ENCODE measurements at regions not wholly inside any gene's neighbourhood (a gene's known extent, or its start where the extent isn't known, plus 50 kb on each side); places are given as distances from the start of the nearest gene placed in this dataset.

DNA sequence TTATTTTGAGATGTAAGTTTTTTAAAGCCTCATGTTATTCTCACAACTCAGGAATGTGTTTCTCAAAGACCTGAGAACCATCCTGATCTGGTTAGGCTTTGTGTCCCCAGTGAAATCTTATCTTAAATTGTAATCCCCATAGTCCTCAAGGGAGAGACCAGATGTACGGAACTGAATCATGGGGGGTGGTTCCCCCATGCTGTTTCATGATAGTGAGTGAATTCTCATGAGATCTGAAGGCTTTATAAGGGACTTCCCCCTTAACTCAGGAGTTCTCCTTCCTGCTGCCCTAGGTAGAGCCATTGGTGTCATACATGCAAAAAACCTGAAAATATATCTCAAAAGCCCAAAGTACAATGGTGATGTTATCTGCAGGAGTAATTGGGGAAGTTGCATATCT, 836.7 kb downstream of the CBLN2 start:
- no CpG with 5 or more reads among the region's 1 CpG for WGBS (ENCODE audit: insufficient coverage, insufficient read length)
- DNase-seq (ENCODE audit: low read depth, low spot score), result no peak
- no peaks in the 10 kb centered on the region for H3K27me3 ChIP-seq (ENCODE audit: control insufficient read depth, insufficient read depth, low read length)
- H3K4me1 ChIP-seq (ENCODE audit: control insufficient read depth, insufficient read depth, low read length), result no peaks in the 10 kb centered on the region
- no peaks in the 10 kb centered on the region for H3K9me3 ChIP-seq (ENCODE audit: control insufficient read depth, insufficient read depth, low read length)
- H3K36me3 ChIP-seq (ENCODE audit: control insufficient read depth, insufficient read depth, low read length), result no peaks in the 10 kb centered on the region
- no peak overlapping the region for H3K4me3 ChIP-seq (ENCODE audit: low read length)
- H3K27ac ChIP-seq (ENCODE audit: low read length), result no peak overlapping the region

DNA sequence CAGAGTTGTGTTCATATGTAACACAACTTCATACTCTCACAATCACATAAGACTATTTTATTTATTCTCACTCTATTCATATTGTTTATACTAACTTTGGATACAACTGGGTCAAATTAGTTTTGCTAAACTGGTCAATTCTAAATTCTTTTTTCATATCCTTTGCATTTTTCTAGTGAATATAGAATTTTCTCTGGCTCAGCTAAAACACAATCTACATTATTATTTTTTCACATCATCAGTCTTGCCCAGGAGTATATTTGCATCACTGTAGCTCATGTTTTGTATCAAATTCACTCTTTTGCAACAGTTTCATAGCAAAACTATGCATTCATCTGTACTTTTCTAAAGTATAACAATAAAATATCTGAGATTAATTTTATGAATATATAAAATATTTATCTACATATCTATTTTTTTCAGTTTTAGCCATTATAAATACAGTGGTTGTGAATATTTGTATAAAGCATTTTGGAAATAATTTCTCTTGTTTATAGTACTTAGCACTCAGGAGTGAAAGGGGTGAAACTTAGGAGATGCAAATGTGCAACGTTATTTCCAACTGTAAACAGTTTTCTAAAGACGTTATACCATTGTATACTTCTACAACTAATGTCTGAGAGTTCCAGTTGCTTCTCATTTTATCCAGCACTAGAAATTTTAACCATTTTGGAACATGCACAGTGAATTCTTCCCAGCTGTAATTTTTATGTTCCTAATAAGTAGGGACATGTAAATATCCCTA, 854.6 kb downstream of the CBLN2 start:
- no peaks in the 10 kb centered on the region for H3K4me1 ChIP-seq (ENCODE audit: control insufficient read depth, insufficient read depth, low read length)
- no peak for DNase-seq (ENCODE audit: low read depth, low spot score)
- H3K36me3 ChIP-seq (ENCODE audit: control insufficient read depth, insufficient read depth, low read length), result no peaks in the 10 kb centered on the region
- H3K27ac ChIP-seq (ENCODE audit: low read length), result no peak overlapping the region
- H3K9me3 ChIP-seq (ENCODE audit: control insufficient read depth, insufficient read depth, low read length), result no peaks in the 10 kb centered on the region
- no peak overlapping the region for H3K4me3 ChIP-seq (ENCODE audit: low read length)
- H3K27me3 ChIP-seq (ENCODE audit: control insufficient read depth, insufficient read depth, low read length), result no peaks in the 10 kb centered on the region
- WGBS (ENCODE audit: insufficient coverage, insufficient read length), result no CpG with 5 or more reads among the region's 2 CpGs

DNA sequence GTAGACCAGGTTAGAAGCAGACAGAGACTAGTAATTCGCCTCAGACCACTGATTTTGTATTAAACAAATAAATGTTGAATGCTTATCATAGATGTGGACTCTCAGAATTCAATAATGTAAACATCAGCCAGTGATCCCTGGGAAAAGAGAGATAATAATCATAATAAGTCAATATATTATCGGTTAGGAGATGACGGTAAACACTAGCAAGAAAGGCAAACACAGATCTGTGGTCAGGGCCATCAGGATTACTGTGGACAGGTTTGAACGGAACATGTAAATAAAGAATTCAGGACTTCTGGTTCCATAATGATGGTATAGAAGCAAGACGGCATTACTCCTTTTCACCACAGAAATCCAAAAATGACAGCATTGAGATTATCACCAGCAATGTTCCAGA, 861.6 kb downstream of the CBLN2 start:
- no peaks in the 10 kb centered on the region for H3K36me3 ChIP-seq (ENCODE audit: control insufficient read depth, insufficient read depth, low read length)
- no peaks in the 10 kb centered on the region for H3K9me3 ChIP-seq (ENCODE audit: control insufficient read depth, insufficient read depth, low read length)
- DNase-seq (ENCODE audit: low read depth, low spot score), result no peak
- WGBS (ENCODE audit: insufficient coverage, insufficient read length), result no CpG with 5 or more reads among the region's 5 CpGs
- H3K4me3 ChIP-seq (ENCODE audit: low read length), result no peak overlapping the region
- H3K27me3 ChIP-seq (ENCODE audit: control insufficient read depth, insufficient read depth, low read length), result no peaks in the 10 kb centered on the region
- no peak overlapping the region for H3K27ac ChIP-seq (ENCODE audit: low read length)
- H3K4me1 ChIP-seq (ENCODE audit: control insufficient read depth, insufficient read depth, low read length), result no peaks in the 10 kb centered on the region

DNA sequence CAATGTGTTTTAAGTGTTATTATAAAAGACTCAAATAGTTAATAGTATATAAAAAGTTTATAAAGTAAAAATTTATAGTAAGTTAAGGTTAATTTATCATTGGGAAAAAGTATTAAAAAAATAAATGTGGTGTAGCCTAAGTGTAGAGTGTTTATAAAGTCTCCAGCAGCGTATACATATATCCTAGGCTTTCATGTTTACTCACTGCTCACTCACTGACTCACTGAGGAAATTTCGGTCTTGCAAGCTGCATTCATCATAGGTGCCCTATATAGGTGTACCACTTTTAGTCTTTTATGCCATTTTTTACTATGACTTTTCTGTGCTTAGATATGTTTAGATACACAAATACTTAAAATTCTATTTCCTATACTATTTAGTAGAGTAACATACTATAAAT, 866.0 kb downstream of the CBLN2 start:
- Histone ChIP-seq H3K4me3 (ENCODE audit: low read length) (no peak overlapping the region), H3K27ac (ENCODE audit: low read length) (no peak overlapping the region), H3K9me3 (ENCODE audit: control insufficient read depth, insufficient read depth, low read length) (no peaks in the 10 kb centered on the region), H3K27me3 (ENCODE audit: control insufficient read depth, insufficient read depth, low read length) (no peaks in the 10 kb centered on the region), H3K4me1 (ENCODE audit: control insufficient read depth, insufficient read depth, low read length) (no peaks in the 10 kb centered on the region), H3K36me3 (ENCODE audit: control insufficient read depth, insufficient read depth, low read length) (no peaks in the 10 kb centered on the region)
- no peak for DNase-seq (ENCODE audit: low read depth, low spot score)
- WGBS (ENCODE audit: insufficient coverage, insufficient read length), result no CpG with 5 or more reads among the region's 2 CpGs

DNA sequence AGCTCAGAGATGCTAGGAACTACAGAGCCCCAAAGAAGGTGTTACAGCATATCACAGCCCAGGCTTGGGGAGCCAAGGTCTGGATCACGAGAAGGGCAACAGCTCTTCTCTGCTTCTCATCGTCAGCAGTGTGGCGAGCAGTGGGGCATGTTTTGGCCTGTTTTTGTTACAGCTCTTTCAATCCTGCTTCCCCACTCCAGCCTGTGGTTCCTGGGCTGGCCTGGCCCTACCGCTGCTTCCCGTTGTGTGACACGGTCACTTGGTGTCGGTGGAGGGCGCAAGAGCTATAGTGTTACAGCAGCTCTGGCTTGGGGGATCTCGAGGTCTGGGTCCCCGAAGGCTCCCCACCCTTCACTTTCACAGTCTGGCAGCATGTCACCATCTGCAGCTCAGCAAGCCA, 870.2 kb downstream of the CBLN2 start:
- Histone ChIP-seq H3K27ac (ENCODE audit: low read length) (no peak overlapping the region), H3K9me3 (ENCODE audit: control insufficient read depth, insufficient read depth, low read length) (no peaks in the 10 kb centered on the region), H3K4me1 (ENCODE audit: control insufficient read depth, insufficient read depth, low read length) (no peaks in the 10 kb centered on the region), H3K27me3 (ENCODE audit: control insufficient read depth, insufficient read depth, low read length) (no peaks in the 10 kb centered on the region), H3K36me3 (ENCODE audit: control insufficient read depth, insufficient read depth, low read length) (no peaks in the 10 kb centered on the region), H3K4me3 (ENCODE audit: low read length) (no peak overlapping the region)
- WGBS (ENCODE audit: insufficient coverage, insufficient read length), result no CpG with 5 or more reads among the region's 10 CpGs
- DNase-seq (ENCODE audit: low read depth, low spot score), result no peak

DNA sequence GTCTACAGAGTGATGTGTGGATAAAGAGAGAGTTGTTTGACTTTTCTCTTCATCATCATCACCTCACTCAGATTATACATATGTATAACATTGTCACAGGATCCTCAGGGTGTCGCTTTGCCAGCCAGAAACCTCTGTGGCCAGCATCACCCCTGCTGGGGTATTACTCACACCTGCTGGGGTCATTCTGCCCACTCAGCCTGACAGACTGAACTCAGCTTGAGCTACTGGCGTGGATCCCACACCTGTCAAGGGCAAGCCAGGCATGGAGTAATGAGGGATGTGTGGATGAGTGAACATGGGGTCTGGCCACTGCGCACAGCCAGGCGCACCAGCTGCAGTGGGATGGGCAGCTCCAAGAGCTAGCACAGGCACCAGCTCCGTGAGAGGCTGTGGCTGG, 870.6 kb downstream of the CBLN2 start:
- no peak overlapping the region for H3K27ac ChIP-seq (ENCODE audit: low read length)
- no peaks in the 10 kb centered on the region for H3K4me1 ChIP-seq (ENCODE audit: control insufficient read depth, insufficient read depth, low read length)
- H3K27me3 ChIP-seq (ENCODE audit: control insufficient read depth, insufficient read depth, low read length), result no peaks in the 10 kb centered on the region
- no peak for DNase-seq (ENCODE audit: low read depth, low spot score)
- H3K4me3 ChIP-seq (ENCODE audit: low read length), result no peak overlapping the region
- no peaks in the 10 kb centered on the region for H3K36me3 ChIP-seq (ENCODE audit: control insufficient read depth, insufficient read depth, low read length)
- WGBS (ENCODE audit: insufficient coverage, insufficient read length), result no CpG with 5 or more reads among the region's 5 CpGs
- H3K9me3 ChIP-seq (ENCODE audit: control insufficient read depth, insufficient read depth, low read length), result no peaks in the 10 kb centered on the region

DNA sequence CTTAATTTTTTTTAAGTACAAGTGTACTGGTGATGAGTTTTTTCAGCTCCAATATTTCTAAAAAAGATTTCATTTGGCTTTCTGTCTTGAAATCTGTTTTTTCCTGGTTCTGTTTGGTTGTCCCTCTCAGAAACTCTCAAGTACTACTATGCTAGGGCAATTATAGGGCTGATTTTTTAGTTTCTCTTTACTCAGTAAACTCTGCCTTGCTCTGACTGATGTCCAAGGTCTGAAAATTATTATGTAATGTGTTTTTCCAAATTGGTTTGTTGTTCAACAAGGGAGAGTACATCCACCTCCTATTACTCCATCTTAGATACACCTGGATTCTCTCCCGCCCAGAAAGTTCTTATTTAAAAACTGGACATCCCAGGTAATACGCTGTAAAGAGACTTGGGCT, 877.7 kb downstream of the CBLN2 start:
- H3K27ac ChIP-seq (ENCODE audit: low read length), result no peak overlapping the region
- no peaks in the 10 kb centered on the region for H3K27me3 ChIP-seq (ENCODE audit: control insufficient read depth, insufficient read depth, low read length)
- no CpG with 5 or more reads among the region's 2 CpGs for WGBS (ENCODE audit: insufficient coverage, insufficient read length)
- H3K4me1 ChIP-seq (ENCODE audit: control insufficient read depth, insufficient read depth, low read length), result no peaks in the 10 kb centered on the region
- no peak for DNase-seq (ENCODE audit: low read depth, low spot score)
- H3K4me3 ChIP-seq (ENCODE audit: low read length), result no peak overlapping the region
- no peaks in the 10 kb centered on the region for H3K36me3 ChIP-seq (ENCODE audit: control insufficient read depth, insufficient read depth, low read length)
- no peaks in the 10 kb centered on the region for H3K9me3 ChIP-seq (ENCODE audit: control insufficient read depth, insufficient read depth, low read length)

DNA sequence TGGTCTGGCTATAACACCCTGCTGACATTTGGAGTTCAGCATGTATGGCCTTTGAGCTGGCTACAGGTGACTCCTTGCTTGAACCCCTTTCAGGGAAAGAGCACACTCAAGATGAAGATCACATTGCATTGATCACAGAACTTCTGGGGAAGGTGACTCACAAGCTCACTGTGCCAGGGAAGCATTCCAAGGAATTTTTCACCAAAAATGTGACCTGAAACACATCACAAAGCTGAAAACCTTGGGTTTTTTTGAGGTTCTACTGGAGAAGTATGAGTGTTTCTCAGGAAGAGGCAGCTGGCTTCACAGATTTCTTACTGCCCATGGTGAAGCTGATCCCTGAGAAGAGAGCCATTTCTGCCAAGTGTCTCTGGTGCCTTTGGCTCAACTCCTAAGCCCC, 879.0 kb downstream of the CBLN2 start:
- Histone ChIP-seq H3K4me1 (ENCODE audit: control insufficient read depth, insufficient read depth, low read length) (no peaks in the 10 kb centered on the region), H3K9me3 (ENCODE audit: control insufficient read depth, insufficient read depth, low read length) (no peaks in the 10 kb centered on the region), H3K27ac (ENCODE audit: low read length) (no peak overlapping the region), H3K4me3 (ENCODE audit: low read length) (no peak overlapping the region), H3K36me3 (ENCODE audit: control insufficient read depth, insufficient read depth, low read length) (no peaks in the 10 kb centered on the region), H3K27me3 (ENCODE audit: control insufficient read depth, insufficient read depth, low read length) (no peaks in the 10 kb centered on the region)
- DNase-seq (ENCODE audit: low read depth, low spot score), result no peak

DNA sequence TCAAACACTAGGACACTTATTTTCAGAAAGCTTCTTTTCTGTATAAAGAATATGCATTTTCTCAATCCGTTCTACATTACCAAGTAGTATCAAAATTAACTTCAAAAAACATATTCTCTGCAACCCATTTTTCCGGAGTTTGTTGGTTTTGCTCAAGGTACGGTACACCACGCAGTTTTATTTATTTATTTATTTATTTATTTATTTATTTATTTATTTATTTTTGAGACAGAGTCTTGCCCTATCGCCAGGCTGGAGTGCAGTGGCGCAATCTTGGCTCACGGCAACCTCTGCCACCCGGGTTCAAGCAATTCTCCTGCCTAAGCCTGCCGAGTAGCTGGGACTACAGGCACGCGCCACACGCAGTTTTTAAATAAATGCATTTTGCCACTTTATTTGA, 900.3 kb downstream of the CBLN2 start:
- H3K4me3 ChIP-seq (ENCODE audit: low read length), result no peak overlapping the region
- WGBS (ENCODE audit: insufficient coverage, insufficient read length), result 100% methylated on average over 1 of the region's 12 CpGs
- peaks cover 2% of the 10 kb centered on the region; the same call in 1 of the 2 replicates for H3K9me3 ChIP-seq (ENCODE audit: control insufficient read depth, insufficient read depth, low read length)

DNA sequence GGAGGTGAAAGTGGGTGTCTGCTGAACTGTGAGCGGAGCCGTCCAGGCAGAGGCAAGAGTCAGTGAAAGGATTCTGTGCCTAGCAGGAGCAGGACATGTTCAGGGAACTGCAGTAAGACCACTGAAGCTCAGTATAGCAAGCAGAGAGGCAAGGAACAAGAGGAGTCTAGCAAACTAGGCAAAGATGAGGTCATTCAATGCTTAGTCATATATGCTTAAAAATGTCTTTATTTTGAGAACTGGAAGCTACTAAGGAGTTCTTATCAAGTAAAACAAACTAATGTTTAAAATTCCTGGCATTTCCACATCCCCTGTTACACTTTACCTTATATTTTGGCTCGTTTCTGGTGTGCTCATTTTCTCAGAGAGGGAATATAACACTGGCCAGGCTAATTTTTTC, 913.4 kb downstream of the CBLN2 start:
- no peak overlapping the region for H3K4me3 ChIP-seq (ENCODE audit: low read length)
- no CpG with 5 or more reads among the region's 3 CpGs for WGBS (ENCODE audit: insufficient coverage, insufficient read length)
- no peaks in the 10 kb centered on the region for H3K4me1 ChIP-seq (ENCODE audit: control insufficient read depth, insufficient read depth, low read length)
- no peak overlapping the region for H3K27ac ChIP-seq (ENCODE audit: low read length)
- no peaks in the 10 kb centered on the region for H3K36me3 ChIP-seq (ENCODE audit: control insufficient read depth, insufficient read depth, low read length)
- H3K9me3 ChIP-seq (ENCODE audit: control insufficient read depth, insufficient read depth, low read length), result no peaks in the 10 kb centered on the region
- H3K27me3 ChIP-seq (ENCODE audit: control insufficient read depth, insufficient read depth, low read length), result no peaks in the 10 kb centered on the region
- no peak for DNase-seq (ENCODE audit: low read depth, low spot score)

More for the DNA sequence above, 900.3 kb downstream of the CBLN2 start:
- no peak for DNase-seq (ENCODE audit: low read depth, low spot score)
- Histone ChIP-seq H3K4me1 (ENCODE audit: control insufficient read depth, insufficient read depth, low read length) (no peaks in the 10 kb centered on the region), H3K27ac (ENCODE audit: low read length) (no peak overlapping the region), H3K27me3 (ENCODE audit: control insufficient read depth, insufficient read depth, low read length) (no peaks in the 10 kb centered on the region), H3K36me3 (ENCODE audit: control insufficient read depth, insufficient read depth, low read length) (no peaks in the 10 kb centered on the region)

DNA sequence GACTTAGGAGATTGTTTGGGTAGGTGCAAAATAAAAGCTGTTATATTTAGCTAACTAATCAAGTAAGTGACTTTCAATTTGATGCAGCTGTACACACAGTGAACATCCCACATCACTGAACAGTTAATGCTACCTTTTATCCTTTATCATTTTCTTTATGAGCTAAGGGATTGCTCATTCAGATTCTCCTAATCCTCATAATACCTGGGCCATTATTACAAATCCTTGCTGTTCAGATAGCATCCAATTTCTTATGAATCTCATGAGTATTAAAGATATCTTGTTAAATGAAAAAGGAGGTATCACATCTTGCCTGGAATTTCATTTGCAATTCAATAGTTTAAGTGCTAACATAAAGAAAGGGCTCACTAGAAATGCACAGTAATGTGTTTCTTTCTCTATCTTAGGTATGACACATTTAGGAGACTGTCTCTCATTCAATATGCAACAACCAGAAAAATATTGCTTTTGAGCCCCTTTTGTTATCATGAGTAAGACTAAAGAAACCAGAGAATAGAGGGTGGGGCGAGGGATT, 918.5 kb downstream of the CBLN2 start:
- no peak overlapping the region for H3K4me3 ChIP-seq (ENCODE audit: low read length)
- no peaks in the 10 kb centered on the region for H3K36me3 ChIP-seq (ENCODE audit: control insufficient read depth, insufficient read depth, low read length)
- no peaks in the 10 kb centered on the region for H3K27me3 ChIP-seq (ENCODE audit: control insufficient read depth, insufficient read depth, low read length)
- no peaks in the 10 kb centered on the region for H3K4me1 ChIP-seq (ENCODE audit: control insufficient read depth, insufficient read depth, low read length)
- no peak for DNase-seq (ENCODE audit: low read depth, low spot score)
- no peaks in the 10 kb centered on the region; the same call in 1 of the 2 replicates for H3K9me3 ChIP-seq (ENCODE audit: control insufficient read depth, insufficient read depth, low read length)
- no peak overlapping the region for H3K27ac ChIP-seq (ENCODE audit: low read length)
- no CpG with 5 or more reads among the region's 1 CpG for WGBS (ENCODE audit: insufficient coverage, insufficient read length)
